ENCODE measurements at regions not wholly inside any gene's neighbourhood (a gene's known extent, or its start where the extent isn't known, plus 50 kb on each side); places are given as distances from the start of the nearest gene placed in this dataset.

GRCh38 chr11:38411149-38411548 is 1813.1 kb upstream of the RAG2 start:
- TF ChIP-seq, protein P1, sequence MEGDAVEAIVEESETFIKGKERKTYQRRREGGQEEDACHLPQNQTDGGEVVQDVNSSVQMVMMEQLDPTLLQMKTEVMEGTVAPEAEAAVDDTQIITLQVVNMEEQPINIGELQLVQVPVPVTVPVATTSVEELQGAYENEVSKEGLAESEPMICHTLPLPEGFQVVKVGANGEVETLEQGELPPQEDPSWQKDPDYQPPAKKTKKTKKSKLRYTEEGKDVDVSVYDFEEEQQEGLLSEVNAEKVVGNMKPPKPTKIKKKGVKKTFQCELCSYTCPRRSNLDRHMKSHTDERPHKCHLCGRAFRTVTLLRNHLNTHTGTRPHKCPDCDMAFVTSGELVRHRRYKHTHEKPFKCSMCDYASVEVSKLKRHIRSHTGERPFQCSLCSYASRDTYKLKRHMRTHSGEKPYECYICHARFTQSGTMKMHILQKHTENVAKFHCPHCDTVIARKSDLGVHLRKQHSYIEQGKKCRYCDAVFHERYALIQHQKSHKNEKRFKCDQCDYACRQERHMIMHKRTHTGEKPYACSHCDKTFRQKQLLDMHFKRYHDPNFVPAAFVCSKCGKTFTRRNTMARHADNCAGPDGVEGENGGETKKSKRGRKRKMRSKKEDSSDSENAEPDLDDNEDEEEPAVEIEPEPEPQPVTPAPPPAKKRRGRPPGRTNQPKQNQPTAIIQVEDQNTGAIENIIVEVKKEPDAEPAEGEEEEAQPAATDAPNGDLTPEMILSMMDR (IDR thresholded peaks at IDR 0.05) = no peak
- TF ChIP-seq POLR2AphosphoS5 (IDR thresholded peaks at IDR 0.05) = no peak
- TF ChIP-seq EP300 (IDR thresholded peaks at IDR 0.05) = no peak
- no peak for TF ChIP-seq POLR2A (IDR thresholded peaks at IDR 0.05)

All from stomach (tissue), 4 donors.